Astrocyte (in vitro differentiated cells and primary cell): ENCODE measurements at regions not wholly inside any gene's neighbourhood (a gene's known extent, or its start where the extent isn't known, plus 50 kb on each side); places are given as distances from the start of the nearest gene placed in this dataset.

Experiments used
- DNase-seq: peaks from one replicate; pipeline ENCODE4 v3.0.0-alpha.2; 2010; ENCODE audit warnings: low read depth
- FAIRE-seq: peaks from 2 replicates; lab custom pipeline; 2011; peaks lifted over from hg19 to GRCh38; lab: Jason Lieb, UNC
- H2AFZ ChIP-seq: 2 replicates; pipeline ENCODE4 v1.6.0; 2012; ENCODE audit warnings: low read depth, low read length, inconsistent platforms
- H3K27ac ChIP-seq: 2 replicates; pipeline ENCODE4 v1.5.1; 2011; ENCODE audit warnings: low read depth, low read length, inconsistent platforms
- H3K27me3 ChIP-seq: 2 replicates; pipeline ENCODE4 v1.6.0; 2011; ENCODE audit warnings: low read length, inconsistent platforms; ENCODE audit not compliant: insufficient read depth
- H3K36me3 ChIP-seq: 2 replicates; pipeline ENCODE4 v1.5.1; 2011; ENCODE audit warnings: low read length, inconsistent platforms; ENCODE audit not compliant: insufficient read depth
- H3K4me1 ChIP-seq: 2 replicates; pipeline ENCODE4 v1.5.1; 2011; ENCODE audit warnings: low read length, inconsistent platforms; ENCODE audit not compliant: insufficient read depth
- H3K4me2 ChIP-seq: 2 replicates; pipeline ENCODE4 v1.6.0; 2012; ENCODE audit warnings: low read length, inconsistent platforms
- H3K4me3 ChIP-seq: 2 replicates; pipeline ENCODE4 v1.5.1; 2011; ENCODE audit warnings: low read depth, mild to moderate bottlenecking, low read length, inconsistent platforms; ENCODE audit not compliant: insufficient read depth
- H3K79me2 ChIP-seq: 2 replicates; pipeline ENCODE4 v1.6.0; 2012; ENCODE audit warnings: mild to moderate bottlenecking, low read length, inconsistent platforms; ENCODE audit not compliant: insufficient read depth
- H3K9ac ChIP-seq: 2 replicates; pipeline ENCODE4 v1.6.0; 2012; ENCODE audit warnings: mild to moderate bottlenecking, low read length, inconsistent platforms
- H3K9me3 ChIP-seq: 2 replicates; pipeline ENCODE4 v1.5.1; 2012; ENCODE audit warnings: low read depth, mild to moderate bottlenecking, low read length, inconsistent platforms; ENCODE audit not compliant: insufficient read depth
- H4K20me1 ChIP-seq: 2 replicates; pipeline ENCODE4 v1.6.0; 2012; ENCODE audit warnings: low read length, inconsistent platforms; ENCODE audit not compliant: insufficient read depth
- H3K27ac Mint-ChIP-seq: one replicate; pipeline ENCODE4 v1.8.0; 2021; ENCODE audit warnings: mild to moderate bottlenecking, mixed read lengths; ENCODE audit not compliant: unreplicated experiment
- H3K27me3 Mint-ChIP-seq: one replicate; pipeline ENCODE4 v1.8.0; 2021; ENCODE audit warnings: low read depth, mixed read lengths; ENCODE audit not compliant: unreplicated experiment
- H3K36me3 Mint-ChIP-seq: one replicate; pipeline ENCODE4 v1.8.0; 2021; ENCODE audit warnings: low read depth, mixed read lengths; ENCODE audit not compliant: unreplicated experiment
- H3K4me1 Mint-ChIP-seq: one replicate; pipeline ENCODE4 v1.8.0; 2021; ENCODE audit warnings: low read depth, mixed read lengths; ENCODE audit not compliant: unreplicated experiment
- H3K4me3 Mint-ChIP-seq: one replicate; pipeline ENCODE4 v1.8.0; 2021; ENCODE audit warnings: mild to moderate bottlenecking, moderate library complexity, mixed read lengths; ENCODE audit not compliant: unreplicated experiment
- H3K9me3 Mint-ChIP-seq: one replicate; pipeline ENCODE4 v1.8.0; 2021; ENCODE audit warnings: mild to moderate bottlenecking, mixed read lengths; ENCODE audit not compliant: unreplicated experiment
- CTCF ChIP-seq: IDR thresholded peaks from 2 replicates; pipeline ENCODE4 v1.5.1; 2011; ENCODE audit warnings: low read depth, mild to moderate bottlenecking, inconsistent platforms, low read length, moderate library complexity; ENCODE audit not compliant: insufficient read depth
- EZH2 ChIP-seq: IDR thresholded peaks from 2 replicates; pipeline ENCODE4 v1.6.1; 2012; ENCODE audit warnings: mild to moderate bottlenecking, low read length, inconsistent platforms; ENCODE audit not compliant: insufficient read depth

- Histone ChIP-seq H3K27me3 (no peaks in the 10 kb centered on the region), H3K4me3 (no peak overlapping the region), H3K79me2 (no peaks in the 10 kb centered on the region), H3K9ac (no peak overlapping the region), H3K36me3 (no peaks in the 10 kb centered on the region), H3K27ac (no peak overlapping the region), H2AFZ (no peak overlapping the region), H4K20me1 (no peaks in the 10 kb centered on the region), H3K4me1 (no peaks in the 10 kb centered on the region), H3K9me3 (peaks cover 10% of the 10 kb centered on the region), H3K4me2 (no peak overlapping the region)
- Mint-ChIP-seq H3K4me3 (no peak overlapping the region), H3K27ac (no peak overlapping the region), H3K9me3 (peaks cover 39% of the 10 kb centered on the region), H3K36me3 (no peaks in the 10 kb centered on the region), H3K27me3 (no peaks in the 10 kb centered on the region), H3K4me1 (no peaks in the 10 kb centered on the region)
- TF ChIP-seq CTCF (no peak), EZH2 (no peak)
- FAIRE-seq (no peak), DNase-seq (no peak)
Measured at GRCh38 chr7:92939666-92940360, 103.4 kb upstream of the CDK6 start.

- H3K4me1 Mint-ChIP-seq = no peaks in the 10 kb centered on the region
- Histone ChIP-seq H3K9ac (no peak overlapping the region), H3K27me3 (no peaks in the 10 kb centered on the region), H3K79me2 (no peaks in the 10 kb centered on the region), H2AFZ (no peak overlapping the region), H3K4me2 (no peak overlapping the region), H4K20me1 (no peaks in the 10 kb centered on the region), H3K9me3 (no peaks in the 10 kb centered on the region), H3K4me3 (no peak overlapping the region), H3K27ac (no peak overlapping the region), H3K36me3 (no peaks in the 10 kb centered on the region), H3K4me1 (no peaks in the 10 kb centered on the region)
- DNase-seq (no peak), FAIRE-seq (no peak)
- no peak overlapping the region for H3K27ac Mint-ChIP-seq
- H3K36me3 Mint-ChIP-seq = no peaks in the 10 kb centered on the region
- no peak overlapping the region for H3K4me3 Mint-ChIP-seq
- H3K27me3 Mint-ChIP-seq = no peaks in the 10 kb centered on the region
- H3K9me3 Mint-ChIP-seq = peaks cover 24% of the 10 kb centered on the region
- TF ChIP-seq CTCF (no peak), EZH2 (no peak)
Measured at GRCh38 chr7:92934096-92934495, 97.7 kb upstream of the CDK6 start.

- no peaks in the 10 kb centered on the region for H3K9me3 ChIP-seq
- H3K36me3 Mint-ChIP-seq = no peaks in the 10 kb centered on the region
- no peaks in the 10 kb centered on the region for H3K27me3 ChIP-seq
- no peaks in the 10 kb centered on the region for H4K20me1 ChIP-seq
- no peak for TF ChIP-seq EZH2
- no peak for TF ChIP-seq CTCF
- DNase-seq (no peak), FAIRE-seq (no peak)
- H3K27ac ChIP-seq = no peak overlapping the region
- no peak overlapping the region for H3K27ac Mint-ChIP-seq
- H3K4me1 Mint-ChIP-seq = no peaks in the 10 kb centered on the region
- H3K4me2 ChIP-seq = no peak overlapping the region
- H3K9me3 Mint-ChIP-seq = peaks cover 14% of the 10 kb centered on the region
- no peak overlapping the region for H3K4me3 ChIP-seq
- H2AFZ ChIP-seq = no peak overlapping the region
- no peaks in the 10 kb centered on the region for H3K4me1 ChIP-seq
- H3K27me3 Mint-ChIP-seq = no peaks in the 10 kb centered on the region
- H3K9ac ChIP-seq = no peak overlapping the region
- H3K4me3 Mint-ChIP-seq = no peak overlapping the region
- no peaks in the 10 kb centered on the region for H3K36me3 ChIP-seq
- no peaks in the 10 kb centered on the region for H3K79me2 ChIP-seq
Measured at GRCh38 chr7:92932450-92932849, 96.1 kb upstream of the CDK6 start.
